LNCaP clone FGC (cell line): ENCODE measurements at regions not wholly inside any gene's neighbourhood (a gene's known extent, or its start where the extent isn't known, plus 50 kb on each side); places are given as distances from the start of the nearest gene placed in this dataset.

ENCODE experiments used
- DNase-seq: peaks from one replicate; pipeline ENCODE4 v3.0.0-alpha.2; 2011; ENCODE audit warnings: low read depth
- H3K4me3 ChIP-seq: 2 replicates; pipeline ENCODE4 v1.5.1; 2011; ENCODE audit warnings: mild to moderate bottlenecking, low read depth, low read length, control low read depth
- TF ChIP-seq, protein P1 (sequence below): IDR thresholded peaks from 2 replicates; pipeline ENCODE4 v1.5.1; 2012; ENCODE audit warnings: mild to moderate bottlenecking; ENCODE audit not compliant: control insufficient read depth, insufficient read depth; ENCODE audit errors: extremely low read depth

- no peak for DNase-seq
Measured at GRCh38 chr2:236977063-236977851, 108.4 kb upstream of the COPS8 start.

DNA sequence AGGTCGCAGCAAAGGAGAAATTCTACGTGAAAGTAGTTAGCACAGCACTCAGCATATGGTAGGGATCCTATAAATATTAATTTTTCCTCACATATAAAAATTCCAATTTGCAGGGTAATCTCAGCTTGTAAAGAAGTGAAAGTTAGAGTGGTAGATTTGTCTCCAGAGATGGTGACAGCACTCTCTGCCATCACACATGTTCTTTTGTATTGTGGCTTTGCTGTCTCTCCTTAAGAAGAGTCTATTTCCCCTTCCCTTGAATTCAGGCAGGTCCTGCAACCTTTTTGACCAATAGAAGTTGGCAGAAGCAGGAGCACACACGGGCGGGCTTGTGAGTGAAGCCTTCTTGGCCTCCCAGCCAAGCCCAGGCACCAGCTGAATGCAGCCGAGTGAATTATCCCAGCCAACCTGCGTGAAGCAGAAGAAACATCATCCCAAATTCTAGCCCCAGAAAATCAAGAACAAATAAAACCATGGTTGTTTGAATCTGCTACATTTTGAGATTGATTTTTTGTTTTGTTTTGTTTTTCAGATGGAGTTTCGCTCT is 107.8 kb upstream of the COPS8 start:
- DNase-seq = no peak
- TF ChIP-seq, protein P1, sequence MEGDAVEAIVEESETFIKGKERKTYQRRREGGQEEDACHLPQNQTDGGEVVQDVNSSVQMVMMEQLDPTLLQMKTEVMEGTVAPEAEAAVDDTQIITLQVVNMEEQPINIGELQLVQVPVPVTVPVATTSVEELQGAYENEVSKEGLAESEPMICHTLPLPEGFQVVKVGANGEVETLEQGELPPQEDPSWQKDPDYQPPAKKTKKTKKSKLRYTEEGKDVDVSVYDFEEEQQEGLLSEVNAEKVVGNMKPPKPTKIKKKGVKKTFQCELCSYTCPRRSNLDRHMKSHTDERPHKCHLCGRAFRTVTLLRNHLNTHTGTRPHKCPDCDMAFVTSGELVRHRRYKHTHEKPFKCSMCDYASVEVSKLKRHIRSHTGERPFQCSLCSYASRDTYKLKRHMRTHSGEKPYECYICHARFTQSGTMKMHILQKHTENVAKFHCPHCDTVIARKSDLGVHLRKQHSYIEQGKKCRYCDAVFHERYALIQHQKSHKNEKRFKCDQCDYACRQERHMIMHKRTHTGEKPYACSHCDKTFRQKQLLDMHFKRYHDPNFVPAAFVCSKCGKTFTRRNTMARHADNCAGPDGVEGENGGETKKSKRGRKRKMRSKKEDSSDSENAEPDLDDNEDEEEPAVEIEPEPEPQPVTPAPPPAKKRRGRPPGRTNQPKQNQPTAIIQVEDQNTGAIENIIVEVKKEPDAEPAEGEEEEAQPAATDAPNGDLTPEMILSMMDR = no peak
- no peak overlapping the region for H3K4me3 ChIP-seq

More at GRCh38 chr2:236977063-236977851, 108.4 kb upstream of the COPS8 start:
- TF ChIP-seq, protein P1 = no peak
- H3K4me3 ChIP-seq = no peak overlapping the region

DNA sequence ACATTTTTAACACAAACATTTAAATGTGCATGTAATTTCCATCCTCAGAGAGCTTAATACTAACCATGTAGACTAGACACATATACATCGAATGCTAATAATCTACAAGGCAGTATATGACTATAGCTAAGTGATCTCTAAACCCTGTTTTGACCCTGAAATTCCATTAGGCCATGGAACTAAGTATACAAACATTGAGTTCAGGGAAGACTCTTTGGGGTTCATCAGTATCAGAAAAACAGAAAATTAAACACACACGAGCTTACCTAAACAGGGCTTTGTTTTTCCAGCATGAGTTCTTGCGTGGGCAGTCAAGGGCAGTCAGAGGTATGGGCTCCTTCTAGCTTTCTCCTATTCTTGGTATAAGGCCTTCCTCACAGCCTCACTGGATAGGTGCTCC is 106.0 kb upstream of the COPS8 start:
- DNase-seq = no peak
- TF ChIP-seq, protein P1 = no peak
- H3K4me3 ChIP-seq = no peak overlapping the region

DNA sequence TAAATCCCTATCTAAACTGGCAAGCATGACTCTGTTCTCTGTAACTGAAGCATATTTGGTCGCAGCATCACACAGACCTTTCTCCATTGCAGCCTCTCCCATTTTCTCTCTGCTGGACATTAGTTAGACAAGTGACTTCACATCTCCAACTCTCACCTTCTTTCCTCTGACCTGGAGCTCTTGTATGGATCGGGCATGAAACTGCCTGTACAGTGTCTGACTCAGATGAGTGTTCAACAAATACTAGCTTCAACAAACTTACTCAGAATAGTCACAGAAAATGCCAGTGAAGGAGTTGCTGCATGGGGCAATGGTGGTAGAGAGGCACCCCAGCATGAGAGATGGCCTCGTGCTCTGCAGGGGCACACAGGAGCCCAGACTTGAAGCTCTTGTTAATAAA is 104.7 kb upstream of the COPS8 start:
- H3K4me3 ChIP-seq = no peak overlapping the region
- no peak for DNase-seq
- TF ChIP-seq, protein P1 = no peak

DNA sequence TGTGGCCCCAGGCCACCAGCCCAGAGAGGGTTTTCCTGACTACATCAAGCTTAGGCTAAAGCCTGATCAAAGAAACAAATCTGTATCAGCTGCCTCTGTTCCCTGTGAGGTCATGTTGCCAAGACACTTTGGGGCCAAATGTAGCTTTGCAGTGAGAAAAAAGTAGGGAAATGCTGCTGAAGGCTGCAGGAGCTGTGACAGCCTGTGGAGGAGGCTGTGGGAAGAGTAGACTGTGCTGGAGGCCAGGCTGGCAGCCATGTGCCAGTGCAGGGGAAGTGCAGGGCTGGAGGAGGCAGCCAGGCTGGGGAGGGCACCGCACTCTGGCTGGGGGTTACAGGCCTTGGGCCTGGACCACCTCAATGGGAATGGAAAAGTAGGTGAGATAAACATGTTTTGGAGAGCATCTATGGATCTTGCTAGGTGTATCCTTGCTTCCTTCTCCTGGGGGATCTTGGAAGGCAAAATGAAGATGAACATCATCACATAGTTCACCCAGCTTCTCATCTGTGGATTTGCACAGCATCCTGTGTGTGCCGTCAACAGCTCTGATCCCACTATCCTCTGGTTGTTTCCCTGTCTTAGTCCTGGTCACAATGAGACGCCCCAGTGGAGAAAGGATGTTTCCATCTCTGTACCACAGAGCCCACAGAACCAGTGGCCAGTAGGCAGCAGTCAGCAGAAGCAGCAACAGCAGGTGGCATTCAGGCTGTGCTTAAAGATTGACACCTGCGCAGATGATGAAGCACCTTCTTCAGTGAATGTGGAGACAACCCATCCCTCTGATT is 103.8 kb upstream of the COPS8 start:
- no peak for DNase-seq
- H3K4me3 ChIP-seq = no peak overlapping the region
- TF ChIP-seq, protein P1 = no peak

DNA sequence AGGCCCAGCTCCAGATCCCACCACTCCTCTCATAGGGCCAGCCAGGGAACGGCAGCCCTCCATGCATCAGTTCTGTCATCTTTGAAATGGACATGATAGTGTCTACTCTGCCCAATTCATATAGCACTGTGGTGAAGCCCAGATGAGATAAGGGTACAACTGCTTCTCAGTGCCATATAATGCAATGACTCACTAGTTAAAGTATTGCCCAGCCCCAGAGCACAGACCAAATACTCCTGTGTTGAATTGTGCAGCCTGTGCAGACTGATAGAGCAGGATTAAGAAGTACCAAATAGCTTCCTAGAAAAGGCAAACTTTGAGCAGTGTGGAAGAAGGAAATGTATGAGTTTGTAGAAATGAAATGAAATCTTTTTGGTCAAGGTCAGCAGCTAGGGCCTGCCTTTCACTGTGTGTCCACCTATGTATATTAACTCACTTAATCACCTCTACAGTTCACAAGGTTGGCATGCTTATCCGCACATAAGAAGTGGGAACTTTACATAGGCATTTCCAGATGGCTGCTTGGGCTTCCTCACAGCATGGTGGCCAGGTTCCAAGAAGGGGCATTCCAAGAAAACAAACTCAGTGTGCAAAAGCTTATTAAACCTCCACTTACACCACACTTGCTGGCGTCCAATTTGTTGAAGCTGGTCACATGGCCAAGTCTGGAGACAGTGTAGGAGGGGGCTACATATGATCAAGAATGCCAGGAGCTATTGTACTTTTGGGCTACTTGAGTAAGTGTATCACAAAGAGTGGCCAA is 102.8 kb upstream of the COPS8 start:
- no peak for DNase-seq
- no peak overlapping the region for H3K4me3 ChIP-seq
- TF ChIP-seq, protein P1 = no peak
